ENCODE measurements at regions not wholly inside any gene's neighbourhood (a gene's known extent, or its start where the extent isn't known, plus 50 kb on each side); places are given as distances from the start of the nearest gene placed in this dataset.

- no peak for TF ChIP-seq CTCF (IDR thresholded peaks at IDR 0.05)
- no peak for TF ChIP-seq POLR2A (IDR thresholded peaks at IDR 0.05)
- H3K4me3 ChIP-seq = no peak overlapping the region
- no peak overlapping the region for H3K27ac ChIP-seq
- intact Hi-C loops (cut with DNase I; ENCODE audit: low total_unique reads) = no loop called here
- no peaks in the 10 kb centered on the region for H3K4me1 ChIP-seq
- H3K27me3 ChIP-seq = no peaks in the 10 kb centered on the region
- DNase-seq = no peak
- no peaks in the 10 kb centered on the region for H3K9me3 ChIP-seq
- H3K36me3 ChIP-seq = no peaks in the 10 kb centered on the region
Measured at GRCh38 chr5:124623265-124623664, 123.2 kb downstream of the ZNF608 start.

- Histone ChIP-seq H3K27me3 (no peaks in the 10 kb centered on the region), H3K4me3 (no peak overlapping the region), H3K4me1 (no peaks in the 10 kb centered on the region), H3K9me3 (no peaks in the 10 kb centered on the region), H3K27ac (no peak overlapping the region), H3K36me3 (no peaks in the 10 kb centered on the region)
- DNase-seq = no peak
- intact Hi-C loops (cut with DNase I; ENCODE audit: low total_unique reads) = no loop called here
- TF ChIP-seq CTCF (IDR thresholded peaks at IDR 0.05) (no peak), POLR2A (IDR thresholded peaks at IDR 0.05) (no peak)
Measured at GRCh38 chr5:124622851-124623250, 123.6 kb downstream of the ZNF608 start.

- intact Hi-C loops (cut with DNase I; ENCODE audit: low total_unique reads) = no loop called here
- H3K4me1 ChIP-seq = no peaks in the 10 kb centered on the region
- H3K36me3 ChIP-seq = no peaks in the 10 kb centered on the region
- no peaks in the 10 kb centered on the region for H3K9me3 ChIP-seq
- no peaks in the 10 kb centered on the region for H3K27me3 ChIP-seq
- no peak for DNase-seq
- H3K4me3 ChIP-seq = no peak overlapping the region
- TF ChIP-seq CTCF (IDR thresholded peaks at IDR 0.05) (no peak), POLR2A (IDR thresholded peaks at IDR 0.05) (no peak)
- H3K27ac ChIP-seq = no peak overlapping the region
Measured at GRCh38 chr5:124621279-124621678, 125.2 kb downstream of the ZNF608 start.

GRCh38 chr5:124620743-124621142 is 125.7 kb downstream of the ZNF608 start:
- no peak for DNase-seq
- Histone ChIP-seq H3K4me1 (no peaks in the 10 kb centered on the region), H3K27ac (no peak overlapping the region), H3K36me3 (no peaks in the 10 kb centered on the region), H3K4me3 (no peak overlapping the region), H3K9me3 (no peaks in the 10 kb centered on the region), H3K27me3 (no peaks in the 10 kb centered on the region)
- no peak for TF ChIP-seq CTCF (IDR thresholded peaks at IDR 0.05)
- no peak for TF ChIP-seq POLR2A (IDR thresholded peaks at IDR 0.05)
- intact Hi-C loops (cut with DNase I; ENCODE audit: low total_unique reads) = no loop called here

- Histone ChIP-seq H3K36me3 (no peaks in the 10 kb centered on the region), H3K27ac (no peak overlapping the region), H3K4me1 (no peaks in the 10 kb centered on the region), H3K4me3 (no peak overlapping the region), H3K9me3 (no peaks in the 10 kb centered on the region), H3K27me3 (no peaks in the 10 kb centered on the region)
- TF ChIP-seq POLR2A (IDR thresholded peaks at IDR 0.05) (no peak), CTCF (IDR thresholded peaks at IDR 0.05) (no peak)
- intact Hi-C loops (cut with DNase I; ENCODE audit: low total_unique reads) = no loop called here
- DNase-seq = no peak
Measured at GRCh38 chr5:124619121-124619520, 127.3 kb downstream of the ZNF608 start.

Data from uterus (tissue), 3 donors.